MM.1S (cell line): ENCODE measurements at regions not wholly inside any gene's neighbourhood (a gene's known extent, or its start where the extent isn't known, plus 50 kb on each side); places are given as distances from the start of the nearest gene placed in this dataset.

ENCODE experiments used
- EZH2 ChIP-seq: fragments of 300-600 bp; sonication (generic); optimal IDR thresholded peaks from 2 replicates; pipeline ENCODE3; 2017; ENCODE audit warnings: low read depth, mild to moderate bottlenecking, antibody characterized with exemption, low read length, mixed read lengths
- TF ChIP-seq, protein P1 (sequence below): fragments of 300-600 bp; sonication (generic); IDR thresholded peaks from 2 replicates; pipeline ENCODE4 v1.5.1; 2016; ENCODE audit warnings: antibody characterized with exemption, low read length, mixed read lengths

DNA sequence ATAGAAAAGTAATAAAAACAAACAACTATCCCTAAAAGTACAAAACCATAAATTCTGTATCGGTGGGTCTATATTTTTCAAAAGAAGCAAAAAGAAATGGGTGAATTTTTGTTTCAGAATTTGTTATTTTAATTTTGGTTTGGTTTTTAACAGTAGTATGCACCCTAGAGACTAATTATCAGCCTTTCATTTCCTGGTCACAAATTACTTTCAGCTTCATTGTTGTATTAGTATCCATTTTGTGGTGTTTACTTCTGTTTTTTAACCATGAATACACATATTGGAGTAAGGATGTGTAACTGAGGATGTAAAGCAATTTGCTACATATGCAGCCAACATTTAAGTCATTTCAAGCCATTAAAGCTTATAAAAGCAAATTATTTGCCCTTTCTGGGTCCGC is 97.8 kb downstream of the LUZP4 start:
- no peak for TF ChIP-seq EZH2
- TF ChIP-seq, protein P1, sequence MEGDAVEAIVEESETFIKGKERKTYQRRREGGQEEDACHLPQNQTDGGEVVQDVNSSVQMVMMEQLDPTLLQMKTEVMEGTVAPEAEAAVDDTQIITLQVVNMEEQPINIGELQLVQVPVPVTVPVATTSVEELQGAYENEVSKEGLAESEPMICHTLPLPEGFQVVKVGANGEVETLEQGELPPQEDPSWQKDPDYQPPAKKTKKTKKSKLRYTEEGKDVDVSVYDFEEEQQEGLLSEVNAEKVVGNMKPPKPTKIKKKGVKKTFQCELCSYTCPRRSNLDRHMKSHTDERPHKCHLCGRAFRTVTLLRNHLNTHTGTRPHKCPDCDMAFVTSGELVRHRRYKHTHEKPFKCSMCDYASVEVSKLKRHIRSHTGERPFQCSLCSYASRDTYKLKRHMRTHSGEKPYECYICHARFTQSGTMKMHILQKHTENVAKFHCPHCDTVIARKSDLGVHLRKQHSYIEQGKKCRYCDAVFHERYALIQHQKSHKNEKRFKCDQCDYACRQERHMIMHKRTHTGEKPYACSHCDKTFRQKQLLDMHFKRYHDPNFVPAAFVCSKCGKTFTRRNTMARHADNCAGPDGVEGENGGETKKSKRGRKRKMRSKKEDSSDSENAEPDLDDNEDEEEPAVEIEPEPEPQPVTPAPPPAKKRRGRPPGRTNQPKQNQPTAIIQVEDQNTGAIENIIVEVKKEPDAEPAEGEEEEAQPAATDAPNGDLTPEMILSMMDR: no peak
